ENCODE measurements at regions not wholly inside any gene's neighbourhood (a gene's known extent, or its start where the extent isn't known, plus 50 kb on each side); places are given as distances from the start of the nearest gene placed in this dataset.

DNA sequence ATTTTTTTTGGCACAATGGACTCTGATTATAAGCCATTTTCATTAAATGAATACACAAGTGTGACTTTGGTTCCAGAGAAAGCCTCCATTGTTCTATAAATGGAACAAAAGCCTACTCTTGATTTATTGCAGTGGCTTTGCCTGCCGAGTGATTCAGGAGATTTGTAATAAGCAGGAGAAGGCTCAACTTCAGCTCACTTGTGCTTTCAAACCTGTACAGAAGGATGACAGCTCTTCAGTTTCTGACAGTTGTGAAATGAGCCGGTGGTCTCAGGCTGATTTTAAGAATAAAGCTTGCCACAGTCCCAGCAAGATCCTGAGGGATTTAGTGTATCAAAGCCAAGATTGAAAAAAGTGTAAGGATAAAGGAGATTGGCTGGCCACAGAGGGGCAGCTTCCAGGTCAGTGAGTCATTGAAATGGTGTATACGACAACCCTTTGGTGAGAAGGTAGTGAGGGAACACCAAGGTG, 438.8 kb upstream of the TGFBR2 start:
- Histone ChIP-seq H3K36me3 (no peaks in the 10 kb centered on the region), H3K27ac (no peak overlapping the region), H3K27me3 (replicated peaks; ENCODE audit: insufficient read depth) (no peaks in the 10 kb centered on the region), H3K4me3 (no peak overlapping the region), H3K9me3 (no peaks in the 10 kb centered on the region), H3K4me1 (ENCODE audit: control insufficient read depth in 1 of 2, low read depth in 2 of 2) (no peaks in the 10 kb centered on the region)
- TF ChIP-seq CTCF (IDR thresholded peaks at IDR 0.05): no peak
- ATAC-seq (ENCODE audit: insufficient number of reproducible peaks, low FRiP score, low read depth): no peak
- no peak for DNase-seq (ENCODE audit: low spot score)

DNA sequence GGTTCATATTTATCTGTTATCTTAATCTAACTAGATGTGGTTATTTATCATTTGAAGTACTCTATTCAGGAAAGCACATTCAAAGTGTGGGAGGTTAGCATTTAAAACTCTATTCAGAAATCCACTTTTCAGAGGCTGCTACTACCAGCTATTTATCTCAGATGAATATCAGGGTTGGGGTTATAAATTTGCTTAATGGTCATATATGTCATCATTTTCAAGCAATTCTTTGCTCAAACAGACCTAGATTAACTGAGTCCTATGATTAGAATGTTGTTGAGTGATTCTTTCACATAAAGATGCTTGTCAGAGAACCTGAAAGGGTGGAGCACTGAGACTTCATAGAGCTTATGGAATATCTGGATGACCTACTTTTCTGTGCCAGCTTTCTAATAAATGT, 436.9 kb upstream of the TGFBR2 start:
- H3K36me3 ChIP-seq: no peaks in the 10 kb centered on the region
- H3K27me3 ChIP-seq (replicated peaks; ENCODE audit: insufficient read depth): no peaks in the 10 kb centered on the region
- H3K9me3 ChIP-seq: no peaks in the 10 kb centered on the region
- DNase-seq (ENCODE audit: low spot score): no peak
- H3K4me3 ChIP-seq: no peak overlapping the region
- no peak for TF ChIP-seq CTCF (IDR thresholded peaks at IDR 0.05)
- no peak for ATAC-seq (ENCODE audit: insufficient number of reproducible peaks, low FRiP score, low read depth)
- H3K27ac ChIP-seq: no peak overlapping the region
- H3K4me1 ChIP-seq (ENCODE audit: control insufficient read depth in 1 of 2, low read depth in 2 of 2): no peaks in the 10 kb centered on the region

- DNase-seq (ENCODE audit: low spot score) (no peak), ATAC-seq (ENCODE audit: insufficient number of reproducible peaks, low FRiP score, low read depth) (no peak)
- Histone ChIP-seq H3K4me3 (no peak overlapping the region), H3K4me1 (ENCODE audit: control insufficient read depth in 1 of 2, low read depth in 2 of 2) (no peaks in the 10 kb centered on the region), H3K27me3 (replicated peaks; ENCODE audit: insufficient read depth) (no peaks in the 10 kb centered on the region), H3K9me3 (no peaks in the 10 kb centered on the region), H3K36me3 (no peaks in the 10 kb centered on the region), H3K27ac (no peak overlapping the region)
- TF ChIP-seq CTCF (IDR thresholded peaks at IDR 0.05): no peak
These were observed 435.5 kb upstream of the TGFBR2 start for GRCh38 chr3:30170681-30171438.

DNA sequence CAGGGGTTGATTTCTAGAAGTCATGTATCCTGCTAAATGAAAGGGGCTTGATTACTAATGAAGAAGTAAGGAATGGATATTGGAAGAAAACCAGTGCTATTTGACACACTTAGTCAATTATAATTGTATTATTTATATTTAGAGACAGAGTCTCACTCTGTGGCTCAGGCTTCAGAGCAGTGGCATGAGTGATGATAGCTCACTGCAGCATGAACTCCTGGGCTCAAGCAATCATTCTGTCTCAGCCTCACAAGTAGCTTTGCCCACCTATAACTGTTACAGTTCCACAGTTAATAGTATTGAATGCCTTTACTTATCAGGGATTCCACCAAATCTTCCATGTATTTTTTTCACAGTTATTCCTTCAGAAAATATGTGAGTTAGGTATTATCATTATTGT, 432.0 kb upstream of the TGFBR2 start:
- Histone ChIP-seq H3K27me3 (replicated peaks; ENCODE audit: insufficient read depth) (no peaks in the 10 kb centered on the region), H3K27ac (no peak overlapping the region), H3K9me3 (no peaks in the 10 kb centered on the region), H3K4me1 (ENCODE audit: control insufficient read depth in 1 of 2, low read depth in 2 of 2) (no peaks in the 10 kb centered on the region), H3K36me3 (no peaks in the 10 kb centered on the region), H3K4me3 (no peak overlapping the region)
- no peak for TF ChIP-seq CTCF (IDR thresholded peaks at IDR 0.05)
- no peak for ATAC-seq (ENCODE audit: insufficient number of reproducible peaks, low FRiP score, low read depth)
- no peak for DNase-seq (ENCODE audit: low spot score)

DNA sequence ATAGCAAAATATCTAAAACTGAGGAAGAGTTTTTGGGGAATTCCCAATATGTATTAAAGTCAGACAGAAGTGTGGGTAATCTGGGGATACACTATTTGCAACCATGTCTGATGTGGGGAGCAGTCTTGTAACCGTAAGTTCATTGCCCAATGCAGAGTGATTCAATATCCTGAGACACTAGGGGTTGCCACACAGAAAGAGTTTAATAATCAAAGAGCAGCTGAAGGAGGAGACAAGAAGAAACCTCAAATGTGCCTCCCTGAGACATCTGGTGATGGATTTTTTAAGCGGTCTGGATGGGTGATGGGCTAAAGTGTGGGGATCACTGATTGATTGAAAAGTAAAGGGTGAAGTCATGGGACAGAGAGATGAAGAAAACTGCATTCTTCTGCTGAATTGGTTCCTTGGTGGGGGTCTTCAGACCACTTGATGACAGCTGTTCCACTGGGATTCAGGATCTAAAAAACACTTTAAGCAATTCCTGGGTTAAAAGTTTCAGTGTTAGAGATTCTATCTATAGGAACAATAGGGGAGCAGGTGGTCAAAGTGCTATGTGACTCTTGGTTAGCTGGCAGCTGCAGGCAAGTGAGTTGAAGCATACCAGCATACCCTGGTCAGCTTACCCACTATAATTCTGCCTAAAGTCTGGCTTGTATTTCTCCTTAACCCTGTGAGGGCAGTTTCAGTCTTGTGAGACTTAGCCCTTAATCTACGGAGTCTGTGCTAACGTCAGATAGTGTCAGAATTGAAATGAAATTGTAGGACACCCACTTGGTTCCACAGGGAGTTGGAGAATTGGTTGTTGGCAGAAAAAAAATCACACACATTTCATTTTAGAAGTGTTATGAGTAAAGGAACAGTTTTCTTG, 425.9 kb upstream of the TGFBR2 start:
- Histone ChIP-seq H3K27ac (no peak overlapping the region), H3K9me3 (no peaks in the 10 kb centered on the region), H3K36me3 (no peaks in the 10 kb centered on the region), H3K4me1 (ENCODE audit: control insufficient read depth in 1 of 2, low read depth in 2 of 2) (no peaks in the 10 kb centered on the region), H3K4me3 (no peak overlapping the region), H3K27me3 (replicated peaks; ENCODE audit: insufficient read depth) (no peaks in the 10 kb centered on the region)
- no peak for TF ChIP-seq CTCF (IDR thresholded peaks at IDR 0.05)
- no peak for DNase-seq (ENCODE audit: low spot score)
- ATAC-seq (ENCODE audit: insufficient number of reproducible peaks, low FRiP score, low read depth): no peak

All from thoracic aorta (tissue), 2 donors.